Stimulated activated CD4-positive, alpha-beta T cell treated with anti-CD3 and anti-CD28 coated beads, Interleukin-1b, Interleukin-23, amount 100 ng/mL, for 48 hours (primary cell): ENCODE measurements at regions not wholly inside any gene's neighbourhood (a gene's known extent, or its start where the extent isn't known, plus 50 kb on each side); places are given as distances from the start of the nearest gene placed in this dataset.

Experiments
- DNase-seq: peaks from one replicate; pipeline ENCODE4 v3.0.0-alpha.2; 2020

DNA sequence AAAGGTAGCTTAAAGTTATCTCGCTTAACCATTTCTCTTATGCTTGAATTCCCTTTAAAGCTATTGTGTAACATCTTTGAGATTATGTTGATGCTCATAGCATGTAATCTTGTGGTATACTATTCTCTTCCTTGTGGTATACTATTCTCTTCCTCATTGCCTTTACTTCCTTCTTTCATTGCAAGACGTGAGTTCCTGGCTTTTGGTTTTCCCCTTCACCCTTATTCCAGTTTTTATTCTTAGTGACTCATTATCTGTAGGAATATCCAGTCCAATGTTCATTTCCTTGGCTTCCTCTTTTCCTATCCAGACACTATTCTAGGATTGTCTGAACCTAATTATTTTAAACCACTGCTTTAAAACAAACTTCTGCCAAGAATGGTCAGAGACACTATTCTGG is 564.0 kb downstream of the CCER1 start:
- no peak for DNase-seq

DNA sequence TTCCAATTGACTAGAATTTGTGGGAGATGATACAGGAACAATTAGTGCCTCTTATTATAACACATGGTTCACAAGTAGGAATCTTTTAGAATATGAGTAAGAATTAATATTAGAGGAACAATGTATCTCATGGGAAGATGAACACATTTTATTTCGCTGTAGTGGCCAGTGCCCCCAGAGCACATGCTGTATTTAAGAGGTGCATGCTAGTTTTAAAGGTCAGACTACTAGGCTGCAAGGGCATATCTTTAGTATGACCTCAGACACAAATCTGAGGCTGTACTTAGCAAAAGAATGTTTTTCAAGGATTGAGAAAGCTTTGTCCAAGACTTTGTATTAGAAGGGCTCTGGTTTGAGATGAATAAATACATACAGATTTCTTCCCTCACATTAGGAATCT is 586.9 kb downstream of the CCER1 start:
- no peak for DNase-seq

DNA sequence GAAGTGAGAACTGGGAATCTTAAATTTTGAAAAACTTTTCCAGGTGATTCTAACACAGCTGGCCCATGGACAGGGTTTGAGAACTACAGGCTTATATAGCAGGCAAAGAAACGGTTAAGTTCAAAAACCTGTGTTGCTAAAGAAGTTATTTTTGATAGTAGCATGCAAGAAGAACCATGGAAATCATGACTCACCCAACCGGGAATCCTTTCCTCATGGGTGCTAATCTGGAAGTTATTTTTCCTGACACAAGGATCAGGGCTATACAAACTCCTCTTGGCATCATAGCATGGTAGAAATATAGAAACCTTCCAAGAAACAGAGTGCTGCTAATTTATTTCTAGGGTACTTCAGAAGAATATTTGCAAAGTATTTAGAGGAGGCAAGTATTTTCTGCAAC is 588.7 kb downstream of the CCER1 start:
- no peak for DNase-seq

DNA sequence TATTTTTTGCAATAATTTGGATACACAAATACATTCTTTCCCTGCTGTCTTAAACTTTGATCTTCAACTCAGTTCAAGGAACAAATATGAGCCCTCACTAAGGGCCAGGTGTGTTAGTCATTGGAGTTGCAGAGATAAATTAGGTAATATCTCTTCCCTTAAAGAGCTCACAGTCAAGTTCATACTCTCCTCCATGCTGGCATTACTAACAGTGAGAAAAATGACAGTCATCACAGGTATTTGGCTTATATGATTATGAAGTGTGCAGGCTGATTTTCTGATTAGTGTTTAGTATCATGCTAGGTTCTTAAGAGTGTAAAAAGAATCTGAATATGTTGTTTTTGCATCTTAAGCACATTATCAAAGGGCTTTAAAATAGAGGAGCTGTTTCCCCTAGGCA is 594.7 kb downstream of the CCER1 start:
- no peak for DNase-seq

DNA sequence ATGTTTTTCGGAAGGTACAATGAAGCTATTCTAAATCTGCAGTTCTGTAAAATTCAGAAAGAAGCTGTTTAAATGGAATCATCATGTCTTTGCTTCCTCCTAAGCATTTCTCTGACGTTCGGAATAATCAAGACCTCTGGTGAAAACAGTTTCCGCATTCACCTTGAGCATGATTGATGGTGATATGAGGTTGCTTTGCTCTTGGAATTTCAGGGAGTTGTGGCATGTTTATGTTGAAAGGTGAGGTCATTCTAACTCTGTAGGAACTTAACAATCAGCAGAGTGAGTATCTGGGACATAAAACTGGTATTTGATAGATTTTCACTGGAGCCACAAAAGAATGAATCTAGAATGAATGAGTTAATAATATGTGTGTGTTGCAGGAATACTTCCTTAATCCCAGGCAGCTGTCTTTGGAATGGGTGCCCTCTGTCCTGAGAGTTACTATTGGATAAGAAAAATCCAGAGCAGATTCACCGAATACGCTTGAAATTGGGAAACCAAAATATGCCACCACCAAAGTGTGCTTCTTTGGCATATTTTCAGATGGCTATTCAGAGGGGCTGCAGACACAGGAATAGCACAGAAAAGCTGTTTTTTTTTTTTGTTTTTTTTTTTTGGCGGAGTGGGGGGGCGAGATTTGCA is 599.1 kb downstream of the CCER1 start:
- no peak for DNase-seq

DNA sequence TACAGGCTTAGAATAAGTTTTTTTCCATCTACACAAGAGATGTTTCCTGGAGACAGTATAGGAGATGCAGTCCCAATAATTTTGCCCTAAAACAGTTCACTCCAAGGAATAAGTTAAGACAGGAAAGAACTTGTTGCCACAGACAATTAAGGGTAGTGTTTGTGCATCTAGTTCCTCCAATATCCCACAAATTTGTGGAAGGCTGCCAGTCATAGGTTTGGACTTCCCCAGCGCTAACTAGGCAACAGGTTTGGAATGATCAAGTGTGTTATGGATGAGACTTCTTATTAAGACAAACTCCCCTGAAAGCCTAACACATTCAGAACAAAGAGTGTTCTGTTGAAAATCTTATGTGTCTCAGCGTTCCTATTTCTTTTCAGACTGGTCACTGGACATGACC is 611.0 kb downstream of the CCER1 start:
- no peak for DNase-seq

DNA sequence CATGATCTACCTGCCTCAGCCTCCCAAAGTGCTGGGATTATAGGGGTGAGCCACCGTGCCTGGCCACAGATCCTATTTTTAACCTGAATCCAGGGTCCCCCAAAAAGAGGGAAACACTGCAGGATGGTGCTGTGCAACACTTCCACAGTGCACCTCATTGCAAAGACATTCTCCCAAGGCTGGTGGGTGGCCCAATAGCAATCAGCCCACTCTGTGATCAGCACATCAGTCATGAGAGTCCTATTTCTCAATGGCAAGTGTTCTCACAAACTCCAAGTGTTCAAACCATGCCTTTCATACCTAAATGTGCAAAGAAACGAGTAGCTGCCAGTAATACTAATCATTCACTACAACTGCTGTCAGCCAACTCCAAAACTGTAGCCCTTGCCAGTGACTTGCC is 612.9 kb downstream of the CCER1 start:
- no peak for DNase-seq

DNA sequence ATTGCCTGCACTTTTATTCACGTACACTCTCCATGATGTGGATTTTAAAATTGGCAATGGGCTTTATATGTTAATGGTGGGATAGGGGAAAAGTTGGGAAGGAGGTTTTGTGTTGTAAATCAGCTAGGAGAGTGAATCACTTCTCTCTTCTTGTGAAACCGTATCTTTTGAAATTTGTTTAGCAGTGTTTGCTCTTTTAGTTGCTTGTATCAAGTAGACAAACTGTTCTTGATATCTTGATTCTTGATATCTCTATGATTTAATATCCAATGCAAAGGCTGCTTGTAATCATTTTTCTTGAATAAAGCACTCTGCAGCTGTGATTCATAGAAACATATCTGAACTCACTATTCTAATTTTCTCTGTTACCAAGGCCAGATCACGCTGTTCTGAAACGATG is 615.1 kb downstream of the CCER1 start:
- DNase-seq, result no peak

DNA sequence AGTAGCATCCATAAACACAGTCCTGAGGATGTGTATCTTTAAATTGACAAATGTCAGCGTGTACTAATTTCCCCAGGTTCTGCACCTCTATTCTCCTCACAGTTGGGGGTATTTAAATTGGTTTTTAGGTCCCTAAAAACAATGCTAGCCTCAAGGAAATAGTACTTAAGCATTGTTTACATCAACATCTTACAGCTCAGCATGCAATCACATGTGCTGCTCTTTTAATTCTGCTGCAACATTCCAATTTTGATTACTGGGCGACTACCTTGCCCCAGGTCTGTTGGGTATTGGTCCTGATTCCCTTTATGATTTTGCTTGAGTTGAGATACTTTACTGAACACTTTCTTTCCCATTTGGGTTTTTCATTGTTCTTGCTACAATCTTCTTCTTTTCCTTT is 616.6 kb downstream of the CCER1 start:
- no peak for DNase-seq

DNA sequence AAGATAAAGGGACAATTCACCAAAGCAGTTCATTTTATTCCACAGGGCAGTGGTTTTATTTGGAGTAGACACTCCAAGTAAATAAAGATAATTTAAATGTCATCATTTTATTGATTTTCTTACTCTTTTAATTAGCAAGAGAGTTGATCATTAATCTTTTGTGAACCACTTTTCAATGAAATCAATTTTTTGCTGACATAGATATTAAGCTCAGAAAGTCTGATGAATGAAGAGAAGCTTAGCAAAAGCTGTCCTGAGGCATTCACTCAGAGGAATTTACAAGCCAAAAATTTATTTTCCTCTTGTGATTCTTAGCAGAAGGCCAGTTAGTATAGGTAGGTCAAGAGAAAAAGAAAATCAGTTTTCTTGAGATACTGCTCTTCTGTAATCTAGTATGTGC is 618.0 kb downstream of the CCER1 start:
- DNase-seq, result no peak

DNA sequence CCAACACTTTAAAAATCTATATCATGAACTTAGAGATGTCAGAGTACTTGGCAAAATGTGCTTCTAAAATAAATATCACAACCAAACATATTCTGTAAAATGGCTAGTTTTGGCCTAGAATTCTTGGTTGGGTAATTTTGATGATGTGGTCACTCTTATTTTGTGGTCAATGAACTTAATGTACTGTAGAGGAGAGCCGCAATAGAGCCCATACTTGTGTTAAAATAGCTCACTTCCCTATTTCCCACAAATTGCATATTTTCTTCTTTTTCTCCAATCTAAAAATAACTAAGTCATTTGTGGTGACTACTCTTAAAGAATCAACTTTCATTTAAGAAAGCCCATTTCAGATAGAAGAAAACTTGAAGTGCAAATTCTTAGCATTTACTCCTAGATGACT is 619.4 kb downstream of the CCER1 start:
- no peak for DNase-seq

DNA sequence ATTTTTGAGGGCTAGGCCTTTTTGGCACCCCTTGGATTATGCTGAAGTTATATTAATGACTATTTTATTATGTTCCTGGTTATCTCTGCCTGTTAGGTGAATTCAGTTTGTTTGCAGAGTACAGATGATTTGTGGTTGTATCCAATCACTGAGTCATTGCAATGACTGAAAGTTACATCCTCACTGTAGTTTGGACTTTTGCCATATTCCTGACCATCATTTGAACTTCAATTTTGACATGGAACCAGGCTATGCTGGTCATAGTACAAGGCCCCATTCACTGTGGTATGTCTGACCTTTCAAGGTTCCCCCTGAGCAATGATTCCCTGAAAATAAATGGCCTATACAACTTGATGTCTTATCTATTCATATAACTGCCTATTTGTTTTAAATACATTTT is 621.0 kb downstream of the CCER1 start:
- DNase-seq, result no peak

DNA sequence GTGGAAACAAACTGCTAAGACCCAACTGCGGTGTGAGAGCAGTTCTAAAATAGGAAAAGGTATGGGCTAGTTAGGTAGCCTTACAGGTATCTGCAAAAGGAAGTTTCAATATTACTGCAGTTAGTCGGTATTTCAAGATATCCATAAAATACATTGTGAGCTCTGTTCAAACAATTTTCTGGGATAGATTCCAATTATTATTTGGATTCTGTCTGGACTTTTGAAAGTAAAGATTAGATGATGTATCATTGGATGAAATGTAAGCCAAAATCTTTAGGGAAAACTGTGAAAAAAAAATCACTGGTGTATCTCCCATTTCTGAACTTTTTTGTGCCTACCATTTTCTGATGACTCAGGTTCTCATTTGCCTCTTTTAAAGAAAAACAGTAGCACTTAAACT is 621.6 kb downstream of the CCER1 start:
- DNase-seq, result no peak

DNA sequence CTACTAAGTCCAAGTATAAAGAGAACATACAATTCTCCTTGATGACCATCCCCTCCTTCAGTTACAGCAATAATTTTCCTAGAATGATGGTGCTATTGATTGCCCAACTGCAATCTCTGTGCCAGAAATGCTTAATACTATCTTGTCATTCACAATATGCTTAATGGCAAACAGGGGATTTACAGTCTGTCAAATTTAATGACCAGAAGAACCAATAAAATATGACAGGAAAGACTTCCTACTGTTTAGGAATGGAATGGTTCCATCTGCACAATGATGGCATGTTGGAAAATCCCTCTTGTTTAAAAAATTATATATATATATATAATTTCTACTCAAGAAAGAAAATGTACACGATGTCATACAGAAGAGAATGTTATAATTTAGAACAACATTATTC is 623.2 kb downstream of the CCER1 start:
- DNase-seq, result no peak

DNA sequence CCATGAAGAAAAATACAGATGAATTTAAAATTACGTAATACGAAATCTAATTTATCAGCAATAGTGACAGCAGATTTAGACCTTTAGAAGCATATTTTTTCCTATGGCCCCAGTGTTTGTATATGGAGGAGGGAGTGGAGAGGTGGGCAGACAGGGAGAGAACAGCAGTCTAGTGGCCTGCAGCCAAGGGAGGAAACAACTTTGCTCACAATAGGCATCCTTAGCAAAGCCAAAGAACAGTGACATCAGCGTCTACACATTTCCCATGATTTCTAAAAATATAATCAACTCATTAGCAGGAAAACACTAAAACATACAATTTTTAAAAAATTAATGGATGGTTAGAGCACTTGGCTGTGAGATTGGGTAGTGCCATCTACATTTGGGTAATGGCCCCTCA is 622.6 kb upstream of the ATP2B1 start:
- DNase-seq, result no peak

DNA sequence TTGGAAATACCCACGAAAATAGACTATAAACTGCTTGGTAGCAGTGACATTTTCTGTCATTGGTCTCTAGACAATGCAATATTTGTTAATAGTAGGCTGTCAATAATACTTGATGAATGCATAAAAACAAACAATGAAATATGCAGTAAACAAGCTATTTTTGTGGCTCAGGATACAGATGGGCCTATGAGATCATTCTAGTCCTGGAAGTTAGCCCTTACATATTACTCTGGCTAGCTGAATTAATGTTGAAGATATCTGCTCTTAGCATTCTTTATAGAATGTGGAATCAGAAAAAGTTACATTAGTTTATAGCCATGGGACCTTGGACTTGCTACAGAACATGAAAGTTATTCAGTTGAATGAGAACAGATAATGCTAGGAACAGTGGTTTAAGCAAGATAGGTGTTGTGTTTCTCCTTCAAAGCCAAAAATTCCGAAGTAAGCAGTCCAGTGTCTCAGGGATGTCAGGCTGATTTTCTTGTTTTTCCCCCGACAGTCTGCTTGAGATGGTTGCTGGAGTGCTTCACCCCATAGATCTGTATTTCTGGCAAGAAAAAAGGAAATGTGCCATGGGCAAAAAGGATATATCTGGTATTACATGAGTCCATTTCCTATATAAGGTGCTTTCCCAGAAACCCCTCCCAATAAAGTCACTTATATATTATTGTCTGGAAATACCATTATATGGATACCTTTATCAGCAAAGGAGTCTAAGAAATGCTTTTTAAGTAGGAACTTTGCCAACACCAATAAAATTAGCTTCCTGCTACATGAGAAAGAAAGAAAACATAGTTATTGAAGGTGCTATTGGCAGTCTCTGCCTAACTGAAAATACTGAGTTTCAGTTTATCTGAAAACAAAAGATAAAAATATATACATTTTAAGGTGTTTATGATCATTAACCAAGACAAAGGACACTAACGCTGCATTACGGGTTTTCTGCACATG is 619.4 kb upstream of the ATP2B1 start:
- no peak for DNase-seq

DNA sequence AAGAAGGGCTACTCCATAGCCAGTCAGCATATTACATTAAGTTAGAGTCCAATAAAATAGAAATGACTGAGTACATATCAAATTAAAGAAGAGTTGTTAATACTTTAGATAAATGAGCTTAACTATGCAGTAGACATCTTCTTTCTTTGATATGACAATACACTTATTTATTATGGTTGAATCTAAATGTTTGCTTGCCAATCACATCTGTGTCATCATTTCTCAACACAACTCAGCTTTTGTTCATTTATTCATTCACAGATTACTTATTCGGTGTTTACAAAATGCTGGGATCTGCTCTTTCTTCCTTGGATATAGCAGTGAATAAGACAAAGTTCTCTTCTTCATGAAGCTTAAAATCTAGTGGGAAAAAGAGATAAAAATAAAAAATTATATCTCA is 614.6 kb upstream of the ATP2B1 start:
- no peak for DNase-seq

DNA sequence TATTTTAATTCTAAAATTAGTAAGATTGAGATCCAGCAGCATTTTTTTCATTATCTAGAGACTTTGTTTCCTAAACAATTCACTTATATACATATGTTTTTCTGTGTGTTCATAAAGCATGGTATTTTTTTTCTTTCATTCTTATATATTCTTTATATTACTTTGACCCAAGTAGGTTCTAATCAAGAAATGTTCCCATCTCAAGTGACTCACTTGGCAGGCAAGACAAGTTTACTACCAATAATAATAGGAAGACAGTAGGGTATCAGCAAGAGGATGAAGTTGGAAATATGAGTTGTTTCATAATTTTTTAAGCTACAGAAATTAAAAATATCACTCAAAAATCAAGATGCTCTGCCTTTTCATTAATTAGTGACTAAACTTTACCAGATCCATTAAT is 613.4 kb upstream of the ATP2B1 start:
- DNase-seq, result no peak

DNA sequence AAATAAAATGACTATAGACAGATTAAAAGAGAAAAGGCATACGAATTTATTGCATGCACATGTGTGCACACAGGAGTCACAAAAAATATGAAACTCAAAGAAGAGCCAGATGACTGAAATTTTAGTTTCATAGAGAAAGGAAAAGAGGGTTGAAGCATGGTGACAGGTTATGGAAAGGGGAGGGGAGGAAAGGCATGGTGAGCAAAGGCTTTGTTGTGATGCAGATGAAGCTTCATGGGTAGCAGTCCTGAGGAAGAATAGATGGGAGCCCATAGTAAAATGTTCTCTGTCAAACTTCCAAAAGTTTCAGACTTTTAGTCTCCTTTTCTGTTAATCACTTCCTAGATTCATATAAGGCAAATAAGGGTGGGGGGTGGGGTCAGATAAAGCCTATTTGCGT is 612.7 kb upstream of the ATP2B1 start:
- DNase-seq, result no peak

DNA sequence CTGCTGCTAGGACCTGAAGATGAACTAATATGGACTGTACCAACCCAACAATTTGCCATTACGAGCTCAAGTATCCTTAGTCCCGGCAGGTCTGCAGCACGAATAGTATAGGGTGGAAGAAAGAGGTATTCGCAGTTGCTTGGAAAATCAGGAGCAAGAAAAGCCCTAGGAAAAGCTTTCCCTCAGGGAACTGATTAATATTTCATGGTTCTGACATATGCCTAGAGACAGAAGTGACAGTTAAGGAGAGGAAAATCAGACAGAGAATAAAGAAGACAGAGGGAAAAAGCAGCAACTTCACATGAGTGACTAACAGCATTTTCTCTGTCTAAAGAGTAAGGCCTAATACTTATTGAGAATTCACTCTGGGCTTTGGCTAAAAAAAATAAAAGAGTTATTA is 602.9 kb upstream of the ATP2B1 start:
- no peak for DNase-seq

DNA sequence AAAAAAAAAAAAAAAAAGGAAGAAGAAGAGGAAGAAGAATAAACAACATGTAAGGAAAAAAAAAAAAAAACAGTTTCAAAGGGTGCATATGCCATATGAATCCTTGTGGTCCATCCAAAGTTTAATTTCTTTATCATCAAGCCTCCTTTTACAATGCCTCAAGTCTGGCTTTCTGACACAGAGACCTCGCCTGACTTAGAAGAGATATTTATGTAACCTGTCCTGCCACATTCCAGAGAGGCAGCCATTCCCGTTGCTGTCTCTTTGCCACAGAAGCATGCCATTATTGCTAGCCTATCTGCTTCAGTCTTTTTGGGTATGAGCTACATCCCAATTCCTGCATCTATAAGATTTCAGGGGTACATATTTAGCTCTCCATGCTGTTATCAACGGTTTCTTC is 596.7 kb upstream of the ATP2B1 start:
- no peak for DNase-seq

DNA sequence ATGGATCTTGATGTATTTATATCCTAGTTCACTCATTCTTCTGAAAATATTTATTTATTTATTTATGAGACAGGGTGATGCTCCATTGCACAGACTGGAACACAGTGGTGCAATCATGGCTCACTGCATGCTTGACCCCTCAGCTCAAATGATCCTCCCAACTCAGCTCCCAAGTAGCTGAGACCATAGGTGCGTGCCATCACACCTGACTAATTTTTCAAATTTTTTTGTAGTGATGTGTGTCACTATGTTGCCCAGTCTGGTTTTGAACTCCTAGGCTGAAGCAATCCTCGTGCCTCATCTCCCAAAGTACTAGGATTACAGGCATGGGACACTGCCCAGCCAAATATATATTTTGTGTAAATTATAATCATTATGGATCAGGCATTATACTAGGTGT is 595.6 kb upstream of the ATP2B1 start:
- DNase-seq, result no peak

DNA sequence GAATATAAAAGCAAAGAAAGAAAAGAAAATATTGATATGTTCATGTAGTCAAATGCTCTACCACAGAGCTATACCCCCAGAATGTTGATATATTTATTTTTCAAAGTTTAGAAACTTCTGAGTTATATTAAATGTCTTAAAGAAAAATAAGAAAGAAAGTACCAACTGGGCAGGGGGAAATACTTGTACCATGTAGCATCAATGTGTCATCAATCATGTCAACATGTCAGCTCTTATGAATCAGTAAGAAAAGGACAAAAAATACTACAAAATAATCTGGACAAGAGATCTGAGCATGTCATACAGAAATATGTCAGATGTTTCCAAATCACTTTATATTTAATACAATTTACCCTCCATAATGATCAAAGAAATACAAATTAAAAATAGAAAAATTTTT is 595.1 kb upstream of the ATP2B1 start:
- DNase-seq, result no peak

DNA sequence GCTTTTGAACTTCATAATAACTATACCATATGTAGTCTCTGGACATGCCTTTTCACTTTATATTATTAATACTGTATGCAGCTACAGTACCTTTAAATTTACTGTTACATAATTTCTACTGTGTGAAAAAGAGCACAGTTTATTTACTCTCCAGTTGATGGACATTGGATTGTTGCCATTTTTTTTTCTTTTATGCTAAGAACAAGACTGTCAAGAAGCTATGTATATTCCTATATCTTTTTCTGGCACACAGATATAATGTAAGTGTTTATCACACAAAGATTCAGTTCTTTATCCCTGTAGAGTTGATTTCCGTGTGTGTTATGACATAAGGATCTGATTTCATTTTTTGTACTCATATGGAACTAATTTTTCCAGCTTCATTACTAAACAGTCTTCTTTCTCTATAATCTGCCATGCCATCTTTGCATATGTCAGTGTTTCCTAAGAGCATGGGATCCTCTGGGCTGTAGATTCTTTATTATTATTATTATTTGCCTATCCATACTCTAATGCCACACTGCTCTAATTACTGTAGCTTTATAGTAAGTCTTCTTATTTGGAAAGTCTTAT is 593.0 kb upstream of the ATP2B1 start:
- no peak for DNase-seq
